ENCODE measurements at regions not wholly inside any gene's neighbourhood (a gene's known extent, or its start where the extent isn't known, plus 50 kb on each side); places are given as distances from the start of the nearest gene placed in this dataset.

- TF ChIP-seq CTCF (IDR thresholded peaks at IDR 0.05) (no peak), POLR2A (IDR thresholded peaks at IDR 0.05) (no peak), EP300 (IDR thresholded peaks at IDR 0.05) (no peak)
These were observed 294.6 kb downstream of the RDH14 start for GRCh38 chr2:18265614-18266586.

Data from ovary (tissue), 3 donors.